ENCODE measurements at regions not wholly inside any gene's neighbourhood (a gene's known extent, or its start where the extent isn't known, plus 50 kb on each side); places are given as distances from the start of the nearest gene placed in this dataset.

- TF ChIP-seq POLR2A (IDR thresholded peaks at IDR 0.05) (no peak), CTCF (IDR thresholded peaks at IDR 0.05) (no peak)
These were observed 369.5 kb downstream of the SEC16B start for GRCh38 chr1:177600321-177600720.
